Cardiac fibroblast (primary cell): ENCODE measurements at regions not wholly inside any gene's neighbourhood (a gene's known extent, or its start where the extent isn't known, plus 50 kb on each side); places are given as distances from the start of the nearest gene placed in this dataset.

Source experiments
- DNase-seq, 2 donors: peaks; one replicate each; pipeline versions ENCODE4 v3.0.0 to v3.0.0-alpha.2; 2010; ENCODE audit warnings: low read depth in 2 of 2
- H3K4me3 ChIP-seq, 2 donors: replicated peaks in 1 of 2; 1 replicate in 1 of 2; 2 replicates in 1 of 2; pipeline ENCODE4 v1.5.1; 2011; ENCODE audit warnings: low read depth in 2 of 2, low read length in 2 of 2, mild to moderate bottlenecking in 2 of 2, moderate library complexity in 1 of 2
- TF ChIP-seq, protein P1 (sequence below): IDR thresholded peaks from one replicate; pipeline ENCODE4 v1.5.1; 2011; ENCODE audit warnings: low read depth, mild to moderate bottlenecking, low read length, inconsistent platforms

DNA sequence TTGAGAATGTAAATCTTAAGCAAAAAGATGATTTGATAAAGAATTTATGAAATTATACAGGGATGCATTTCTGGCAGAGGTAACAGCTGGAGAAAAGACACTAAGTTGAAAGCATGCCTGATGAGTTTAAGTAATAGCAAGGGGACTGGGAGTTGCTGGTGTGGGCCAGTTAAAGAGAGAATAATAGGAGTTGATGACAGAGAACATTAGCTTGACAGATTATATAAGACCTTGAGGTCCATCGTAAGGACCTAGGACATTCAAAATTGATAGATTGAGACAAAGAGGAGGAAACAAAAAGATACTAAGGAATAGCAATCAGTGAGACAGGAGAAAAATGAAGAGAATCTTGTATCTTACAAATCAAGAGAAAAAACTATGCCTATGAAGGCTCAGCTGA, 84.7 kb upstream of the TMPRSS15 start:
- no peak for DNase-seq
- H3K4me3 ChIP-seq: no peak overlapping the region
- TF ChIP-seq, protein P1, sequence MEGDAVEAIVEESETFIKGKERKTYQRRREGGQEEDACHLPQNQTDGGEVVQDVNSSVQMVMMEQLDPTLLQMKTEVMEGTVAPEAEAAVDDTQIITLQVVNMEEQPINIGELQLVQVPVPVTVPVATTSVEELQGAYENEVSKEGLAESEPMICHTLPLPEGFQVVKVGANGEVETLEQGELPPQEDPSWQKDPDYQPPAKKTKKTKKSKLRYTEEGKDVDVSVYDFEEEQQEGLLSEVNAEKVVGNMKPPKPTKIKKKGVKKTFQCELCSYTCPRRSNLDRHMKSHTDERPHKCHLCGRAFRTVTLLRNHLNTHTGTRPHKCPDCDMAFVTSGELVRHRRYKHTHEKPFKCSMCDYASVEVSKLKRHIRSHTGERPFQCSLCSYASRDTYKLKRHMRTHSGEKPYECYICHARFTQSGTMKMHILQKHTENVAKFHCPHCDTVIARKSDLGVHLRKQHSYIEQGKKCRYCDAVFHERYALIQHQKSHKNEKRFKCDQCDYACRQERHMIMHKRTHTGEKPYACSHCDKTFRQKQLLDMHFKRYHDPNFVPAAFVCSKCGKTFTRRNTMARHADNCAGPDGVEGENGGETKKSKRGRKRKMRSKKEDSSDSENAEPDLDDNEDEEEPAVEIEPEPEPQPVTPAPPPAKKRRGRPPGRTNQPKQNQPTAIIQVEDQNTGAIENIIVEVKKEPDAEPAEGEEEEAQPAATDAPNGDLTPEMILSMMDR: no peak

DNA sequence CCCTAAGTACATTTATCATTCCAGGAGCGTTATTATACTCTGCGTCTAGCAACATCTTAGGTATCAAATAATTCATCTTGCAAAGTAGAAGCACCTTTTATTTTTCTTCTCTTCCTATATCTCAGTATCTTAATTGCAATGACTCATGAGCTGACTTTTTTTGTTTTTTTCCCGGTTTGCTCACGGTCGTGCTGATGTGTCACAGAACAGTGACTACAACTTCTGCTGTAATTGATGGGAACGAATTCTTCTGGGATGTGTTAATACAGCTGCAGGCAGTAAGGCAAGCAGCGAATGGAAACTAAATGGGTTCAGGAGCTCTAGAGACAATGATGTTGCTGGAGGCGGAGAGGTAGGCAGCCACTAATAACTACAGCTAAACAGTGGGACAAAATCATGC, 89.8 kb upstream of the TMPRSS15 start:
- no peak for DNase-seq
- TF ChIP-seq, protein P1: no peak
- H3K4me3 ChIP-seq: no peak overlapping the region

DNA sequence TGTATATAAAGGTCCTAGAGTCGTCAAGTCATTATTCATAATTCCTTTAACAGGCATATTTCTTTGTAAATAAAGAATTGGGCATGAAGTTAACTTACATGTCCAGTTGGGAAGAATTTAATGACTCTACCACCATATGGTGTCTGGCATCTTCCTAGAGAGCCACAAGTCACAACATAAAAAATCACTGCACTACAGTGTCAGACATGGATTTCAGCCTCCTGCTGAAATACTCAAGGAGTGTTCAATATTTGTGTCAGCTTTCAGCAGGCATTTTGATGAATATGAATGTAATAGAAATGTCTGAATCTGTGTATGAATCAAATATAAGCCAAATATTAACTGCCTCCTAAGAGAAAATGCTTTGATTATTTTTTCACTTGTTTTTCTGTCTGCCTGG, 91.9 kb upstream of the TMPRSS15 start:
- no peak overlapping the region for H3K4me3 ChIP-seq
- TF ChIP-seq, protein P1: no peak
- DNase-seq: no peak

DNA sequence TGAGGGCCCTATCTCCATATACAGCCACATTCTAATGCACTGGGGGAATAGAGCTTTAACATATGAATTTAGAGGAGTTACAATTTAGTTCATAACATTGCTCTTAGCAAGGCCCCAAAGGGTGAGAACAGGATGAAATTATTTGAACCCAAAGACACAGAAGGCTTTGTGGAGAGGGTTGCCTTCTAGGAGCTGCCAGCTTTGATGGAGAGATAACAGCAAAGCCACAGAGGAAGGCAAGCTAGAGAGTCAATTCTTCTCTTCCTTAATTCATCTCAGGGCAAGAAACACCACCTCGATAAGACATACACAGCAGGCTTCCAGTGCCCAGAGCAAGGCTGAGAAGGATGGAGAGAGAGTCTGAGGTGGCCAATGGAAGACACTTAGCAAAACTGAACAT, 94.8 kb upstream of the TMPRSS15 start:
- TF ChIP-seq, protein P1: no peak
- no peak overlapping the region for H3K4me3 ChIP-seq
- no peak for DNase-seq

DNA sequence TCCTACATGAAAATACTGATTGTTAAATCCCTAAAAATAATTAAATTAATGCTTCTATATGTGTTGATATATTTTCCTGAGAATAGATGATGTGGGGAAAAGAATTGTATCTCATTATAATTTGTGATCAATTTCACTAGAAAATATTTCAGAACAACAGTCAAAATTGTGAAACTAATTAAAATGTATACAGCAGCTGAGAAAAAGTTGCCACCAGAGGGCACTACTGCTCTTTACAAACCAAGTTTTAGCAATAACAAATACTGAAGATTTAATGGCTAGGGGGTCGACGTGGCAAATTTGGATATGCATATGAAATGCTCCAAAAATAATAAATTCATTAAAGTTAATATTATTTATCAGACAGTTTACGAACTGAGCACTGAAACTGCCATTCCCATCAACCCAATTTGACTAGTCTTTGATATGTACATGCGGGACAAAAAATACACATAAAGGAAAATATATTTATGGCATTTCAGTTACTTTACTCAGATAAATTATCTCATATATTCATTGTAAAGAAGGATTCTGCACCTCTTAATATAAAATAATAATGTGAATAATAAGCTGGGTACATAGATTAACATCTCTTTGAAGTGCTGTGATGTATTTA, 96.3 kb upstream of the TMPRSS15 start:
- DNase-seq: peak; percentile 49 to 63
- TF ChIP-seq, protein P1: peak; percentile 54
- no peak overlapping the region for H3K4me3 ChIP-seq

- TF ChIP-seq, protein P1: no peak
- no peak overlapping the region for H3K4me3 ChIP-seq
- DNase-seq: no peak
Observed at GRCh38 chr21:18518054-18518481, 114.5 kb upstream of the TMPRSS15 start.

- TF ChIP-seq, protein P1: no peak
- no peak for DNase-seq
Observed at GRCh38 chr21:18521204-18521603, 117.6 kb upstream of the TMPRSS15 start.

More at GRCh38 chr21:18521204-18521603, 117.6 kb upstream of the TMPRSS15 start:
- H3K4me3 ChIP-seq: no peak overlapping the region
